ENCODE measurements at regions not wholly inside any gene's neighbourhood (a gene's known extent, or its start where the extent isn't known, plus 50 kb on each side); places are given as distances from the start of the nearest gene placed in this dataset.

DNA sequence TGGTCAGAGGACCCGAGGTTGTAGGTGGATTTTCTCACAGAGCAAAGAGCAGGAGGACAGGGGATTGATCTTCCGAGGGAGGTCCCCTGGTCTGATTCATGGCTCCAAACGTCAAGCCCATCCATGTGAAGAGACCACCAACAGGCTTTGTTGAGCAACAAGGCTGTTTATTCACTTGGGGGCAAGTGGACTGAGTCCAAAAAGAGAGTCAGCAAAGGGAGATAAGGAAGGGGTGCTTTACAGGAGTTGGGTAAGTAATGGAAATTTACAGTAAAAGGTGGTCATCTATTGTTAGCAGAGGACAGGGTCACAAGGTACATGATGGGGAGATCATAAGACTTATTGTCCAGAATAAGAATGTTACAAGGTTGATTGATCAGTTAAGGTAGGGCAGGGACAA lies 2285.8 kb downstream of the TP53TG3F start:
- H3K36me3 ChIP-seq (ENCODE audit: control insufficient read depth in 1 of 2, insufficient read depth in 2 of 2, low read length in 2 of 2): no peaks in the 10 kb centered on the region
- H3K27ac ChIP-seq (ENCODE audit: low read depth, low read length): peak overlapping the region; percentile 52
- H3K9me2 ChIP-seq (ENCODE audit: insufficient read depth): no peaks in the 10 kb centered on the region
- peak; percentile 47 for ATAC-seq
- ChIA-PET RAD21 (ENCODE audit: low non-redundant PET in 1 of 2, low total read pairs in 2 of 2, uncharacterized antibody in 2 of 2, unreplicated experiment in 2 of 2) (no interaction called here), CTCF (no interaction called here), POLR2A (no interaction called here)
- no peak overlapping the region for H2AFZ ChIP-seq (ENCODE audit: low read depth, low read length, poor library complexity, severe bottlenecking)
- DNase-seq (ENCODE audit: low read depth, low spot score): no peak
- H3K9ac ChIP-seq (ENCODE audit: low read length): no peak overlapping the region; the same call in 1 of the 2 replicates
- peak overlapping the region; percentile 62 for H3K4me2 ChIP-seq (ENCODE audit: low read length)
- TF ChIP-seq SRF (IDR thresholded peaks at IDR 0.05; ENCODE audit: low read depth) (no peak), CBX3 (IDR thresholded peaks at IDR 0.05; ENCODE audit: low read depth) (no peak), JUND (IDR thresholded peaks at IDR 0.05) (no peak), ELF1 (IDR thresholded peaks at IDR 0.05; ENCODE audit: borderline replicate concordance, low read depth) (no peak), EGR1 (IDR thresholded peaks at IDR 0.05; ENCODE audit: low read depth) (no peak), CEBPB (IDR thresholded peaks at IDR 0.05; ENCODE audit: low read depth) (no peak), EZH2phosphoT487 (IDR thresholded peaks at IDR 0.05; ENCODE audit: borderline replicate concordance) (no peak), SP1 (IDR thresholded peaks at IDR 0.05; ENCODE audit: low read depth) (no peak), EZH2 (IDR thresholded peaks at IDR 0.05) (no peak)
- TF ChIP-seq, protein P1, sequence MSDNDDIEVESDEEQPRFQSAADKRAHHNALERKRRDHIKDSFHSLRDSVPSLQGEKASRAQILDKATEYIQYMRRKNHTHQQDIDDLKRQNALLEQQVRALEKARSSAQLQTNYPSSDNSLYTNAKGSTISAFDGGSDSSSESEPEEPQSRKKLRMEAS (IDR thresholded peaks at IDR 0.05): no peak
- TF ChIP-seq, protein P2, sequence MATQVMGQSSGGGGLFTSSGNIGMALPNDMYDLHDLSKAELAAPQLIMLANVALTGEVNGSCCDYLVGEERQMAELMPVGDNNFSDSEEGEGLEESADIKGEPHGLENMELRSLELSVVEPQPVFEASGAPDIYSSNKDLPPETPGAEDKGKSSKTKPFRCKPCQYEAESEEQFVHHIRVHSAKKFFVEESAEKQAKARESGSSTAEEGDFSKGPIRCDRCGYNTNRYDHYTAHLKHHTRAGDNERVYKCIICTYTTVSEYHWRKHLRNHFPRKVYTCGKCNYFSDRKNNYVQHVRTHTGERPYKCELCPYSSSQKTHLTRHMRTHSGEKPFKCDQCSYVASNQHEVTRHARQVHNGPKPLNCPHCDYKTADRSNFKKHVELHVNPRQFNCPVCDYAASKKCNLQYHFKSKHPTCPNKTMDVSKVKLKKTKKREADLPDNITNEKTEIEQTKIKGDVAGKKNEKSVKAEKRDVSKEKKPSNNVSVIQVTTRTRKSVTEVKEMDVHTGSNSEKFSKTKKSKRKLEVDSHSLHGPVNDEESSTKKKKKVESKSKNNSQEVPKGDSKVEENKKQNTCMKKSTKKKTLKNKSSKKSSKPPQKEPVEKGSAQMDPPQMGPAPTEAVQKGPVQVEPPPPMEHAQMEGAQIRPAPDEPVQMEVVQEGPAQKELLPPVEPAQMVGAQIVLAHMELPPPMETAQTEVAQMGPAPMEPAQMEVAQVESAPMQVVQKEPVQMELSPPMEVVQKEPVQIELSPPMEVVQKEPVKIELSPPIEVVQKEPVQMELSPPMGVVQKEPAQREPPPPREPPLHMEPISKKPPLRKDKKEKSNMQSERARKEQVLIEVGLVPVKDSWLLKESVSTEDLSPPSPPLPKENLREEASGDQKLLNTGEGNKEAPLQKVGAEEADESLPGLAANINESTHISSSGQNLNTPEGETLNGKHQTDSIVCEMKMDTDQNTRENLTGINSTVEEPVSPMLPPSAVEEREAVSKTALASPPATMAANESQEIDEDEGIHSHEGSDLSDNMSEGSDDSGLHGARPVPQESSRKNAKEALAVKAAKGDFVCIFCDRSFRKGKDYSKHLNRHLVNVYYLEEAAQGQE (IDR thresholded peaks at IDR 0.05; ENCODE audit: low read depth): no peak
- TF ChIP-seq, protein P3, sequence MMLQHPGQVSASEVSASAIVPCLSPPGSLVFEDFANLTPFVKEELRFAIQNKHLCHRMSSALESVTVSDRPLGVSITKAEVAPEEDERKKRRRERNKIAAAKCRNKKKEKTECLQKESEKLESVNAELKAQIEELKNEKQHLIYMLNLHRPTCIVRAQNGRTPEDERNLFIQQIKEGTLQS (IDR thresholded peaks at IDR 0.05): no peak
- TF ChIP-seq, protein P4, sequence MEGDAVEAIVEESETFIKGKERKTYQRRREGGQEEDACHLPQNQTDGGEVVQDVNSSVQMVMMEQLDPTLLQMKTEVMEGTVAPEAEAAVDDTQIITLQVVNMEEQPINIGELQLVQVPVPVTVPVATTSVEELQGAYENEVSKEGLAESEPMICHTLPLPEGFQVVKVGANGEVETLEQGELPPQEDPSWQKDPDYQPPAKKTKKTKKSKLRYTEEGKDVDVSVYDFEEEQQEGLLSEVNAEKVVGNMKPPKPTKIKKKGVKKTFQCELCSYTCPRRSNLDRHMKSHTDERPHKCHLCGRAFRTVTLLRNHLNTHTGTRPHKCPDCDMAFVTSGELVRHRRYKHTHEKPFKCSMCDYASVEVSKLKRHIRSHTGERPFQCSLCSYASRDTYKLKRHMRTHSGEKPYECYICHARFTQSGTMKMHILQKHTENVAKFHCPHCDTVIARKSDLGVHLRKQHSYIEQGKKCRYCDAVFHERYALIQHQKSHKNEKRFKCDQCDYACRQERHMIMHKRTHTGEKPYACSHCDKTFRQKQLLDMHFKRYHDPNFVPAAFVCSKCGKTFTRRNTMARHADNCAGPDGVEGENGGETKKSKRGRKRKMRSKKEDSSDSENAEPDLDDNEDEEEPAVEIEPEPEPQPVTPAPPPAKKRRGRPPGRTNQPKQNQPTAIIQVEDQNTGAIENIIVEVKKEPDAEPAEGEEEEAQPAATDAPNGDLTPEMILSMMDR (IDR thresholded peaks at IDR 0.05 in 2 of 3, conservative IDR thresholded peaks at IDR 0.05 in 1 of 3; ENCODE audit: borderline replicate concordance in 1 of 3, insufficient read depth in 1 of 3, low read depth in 2 of 3, low read length in 2 of 3): no peak
- TF ChIP-seq, protein P5, sequence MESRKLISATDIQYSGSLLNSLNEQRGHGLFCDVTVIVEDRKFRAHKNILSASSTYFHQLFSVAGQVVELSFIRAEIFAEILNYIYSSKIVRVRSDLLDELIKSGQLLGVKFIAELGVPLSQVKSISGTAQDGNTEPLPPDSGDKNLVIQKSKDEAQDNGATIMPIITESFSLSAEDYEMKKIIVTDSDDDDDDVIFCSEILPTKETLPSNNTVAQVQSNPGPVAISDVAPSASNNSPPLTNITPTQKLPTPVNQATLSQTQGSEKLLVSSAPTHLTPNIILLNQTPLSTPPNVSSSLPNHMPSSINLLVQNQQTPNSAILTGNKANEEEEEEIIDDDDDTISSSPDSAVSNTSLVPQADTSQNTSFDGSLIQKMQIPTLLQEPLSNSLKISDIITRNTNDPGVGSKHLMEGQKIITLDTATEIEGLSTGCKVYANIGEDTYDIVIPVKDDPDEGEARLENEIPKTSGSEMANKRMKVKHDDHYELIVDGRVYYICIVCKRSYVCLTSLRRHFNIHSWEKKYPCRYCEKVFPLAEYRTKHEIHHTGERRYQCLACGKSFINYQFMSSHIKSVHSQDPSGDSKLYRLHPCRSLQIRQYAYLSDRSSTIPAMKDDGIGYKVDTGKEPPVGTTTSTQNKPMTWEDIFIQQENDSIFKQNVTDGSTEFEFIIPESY (IDR thresholded peaks at IDR 0.05; ENCODE audit: extremely low read depth, insufficient replicate concordance, low read length): no peak
- intact Hi-C loops (cut with micrococcal nuclease): no loop called here
- H3K27me3 ChIP-seq (ENCODE audit: insufficient read depth, low read length): no peaks in the 10 kb centered on the region
- no peaks in the 10 kb centered on the region for H4K20me1 ChIP-seq (ENCODE audit: insufficient read depth)
- H3K9me3 ChIP-seq (ENCODE audit: control insufficient read depth in 1 of 2, insufficient read depth in 1 of 2, low read depth in 1 of 2, low read length in 2 of 2): no peaks in the 10 kb centered on the region
- no peaks in the 10 kb centered on the region for H3K79me2 ChIP-seq (ENCODE audit: insufficient read depth, low read length)
- no TSS peak for BruUV-seq (replicated peaks)
- H3K4me3 ChIP-seq (replicated peaks in 1 of 2; ENCODE audit: low read depth in 1 of 2, low read length in 2 of 2): peak overlapping the region in 1 of 2 experiments; percentile 21; a peak in 2 of 4 replicates
- H3K4me1 ChIP-seq (ENCODE audit: control insufficient read depth in 1 of 2, insufficient read depth in 2 of 2, low read length in 2 of 2): peaks cover 2 to 23% of the 10 kb centered on the region in 2 experiments; a peak in 2 of 4 replicates

Measured in HCT116 (cell line).